Hippocampal formation (tissue), 2 donors: ENCODE measurements at regions not wholly inside any gene's neighbourhood (a gene's known extent, or its start where the extent isn't known, plus 50 kb on each side); places are given as distances from the start of the nearest gene placed in this dataset.

Experiments
- DNase-seq, 2 donors: peaks; one replicate each; lab custom pipeline; 2025; lab: John Stamatoyannopoulos, UW

- DNase-seq = no peak
Observed at GRCh38 chr17:6325051-6325450, 109.9 kb downstream of the AIPL1 start.

- no peak for DNase-seq
Observed at GRCh38 chr17:6323626-6324356, 111.1 kb downstream of the AIPL1 start.

GRCh38 chr17:6322316-6322715 lies 112.6 kb downstream of the AIPL1 start:
- no peak for DNase-seq

- DNase-seq = no peak
Observed at GRCh38 chr17:6314311-6314710, 120.6 kb downstream of the AIPL1 start.

GRCh38 chr17:6313835-6314234 lies 121.1 kb downstream of the AIPL1 start:
- no peak for DNase-seq

- no peak for DNase-seq
Observed at GRCh38 chr17:6306820-6307219, 128.1 kb downstream of the AIPL1 start.

GRCh38 chr17:6305613-6306360 lies 129.1 kb downstream of the AIPL1 start:
- no peak for DNase-seq

- no peak for DNase-seq
Observed at GRCh38 chr17:6304894-6305612, 129.9 kb downstream of the AIPL1 start.

- DNase-seq = no peak
Observed at GRCh38 chr17:6303664-6304063, 131.3 kb downstream of the AIPL1 start.

GRCh38 chr17:6299275-6299674 lies 135.6 kb downstream of the AIPL1 start:
- DNase-seq = no peak

- DNase-seq = peak in 1 of 2 donors; percentile 37
Observed at GRCh38 chr17:6297960-6298359, 137.0 kb downstream of the AIPL1 start.

GRCh38 chr17:6297119-6297518 lies 137.8 kb downstream of the AIPL1 start:
- no peak for DNase-seq

GRCh38 chr17:6290488-6291196 lies 144.3 kb downstream of the AIPL1 start:
- no peak for DNase-seq

GRCh38 chr17:6286233-6286632 lies 148.7 kb downstream of the AIPL1 start:
- DNase-seq = no peak

- no peak for DNase-seq
Observed at GRCh38 chr17:6285486-6285885, 149.4 kb downstream of the AIPL1 start.

- DNase-seq = no peak
Observed at GRCh38 chr17:6279659-6280058, 155.3 kb downstream of the AIPL1 start.

GRCh38 chr17:6278376-6278775 lies 156.5 kb downstream of the AIPL1 start:
- no peak for DNase-seq

- no peak for DNase-seq
Observed at GRCh38 chr17:6276711-6277110, 158.2 kb downstream of the AIPL1 start.

GRCh38 chr17:6274310-6274709 lies 160.6 kb downstream of the AIPL1 start:
- DNase-seq = no peak

GRCh38 chr17:6269478-6269877 lies 165.4 kb downstream of the AIPL1 start:
- DNase-seq = no peak

- DNase-seq = no peak
Observed at GRCh38 chr17:6261466-6261865, 173.5 kb downstream of the AIPL1 start.

GRCh38 chr17:6259899-6260298 lies 175.0 kb downstream of the AIPL1 start:
- DNase-seq = no peak
